GM21360 (cell line): ENCODE measurements at regions not wholly inside any gene's neighbourhood (a gene's known extent, or its start where the extent isn't known, plus 50 kb on each side); places are given as distances from the start of the nearest gene placed in this dataset.

Experiments used
- ATAC-seq: cut with Tn5 transposase; IDR thresholded peaks from one replicate; pipeline ENCODE4 v1.9.1; 2021; ENCODE audit warnings: mild to moderate bottlenecking, moderate library complexity; ENCODE audit not compliant: unreplicated experiment

GRCh38 chr13:73372666-73373627, 314.1 kb downstream of the KLF5 start:
- no peak for ATAC-seq

GRCh38 chr13:73370066-73370465, 311.3 kb downstream of the KLF5 start:
- ATAC-seq: no peak

GRCh38 chr13:73369095-73369494, 310.3 kb downstream of the KLF5 start:
- no peak for ATAC-seq

GRCh38 chr13:73368608-73369007, 309.8 kb downstream of the KLF5 start:
- ATAC-seq: no peak

GRCh38 chr13:73367886-73368285, 309.1 kb downstream of the KLF5 start:
- no peak for ATAC-seq

GRCh38 chr13:73366241-73366640, 307.4 kb downstream of the KLF5 start:
- ATAC-seq: no peak

- ATAC-seq: no peak
These were observed 306.9 kb downstream of the KLF5 start for GRCh38 chr13:73365681-73366080.

- ATAC-seq: no peak
These were observed 306.4 kb downstream of the KLF5 start for GRCh38 chr13:73365252-73365651.

GRCh38 chr13:73364736-73365135, 305.9 kb downstream of the KLF5 start:
- no peak for ATAC-seq

GRCh38 chr13:73358606-73359095, 299.8 kb downstream of the KLF5 start:
- no peak for ATAC-seq

- ATAC-seq: no peak
These were observed 296.3 kb downstream of the KLF5 start for GRCh38 chr13:73355134-73355533.

GRCh38 chr13:73351730-73352129, 292.9 kb downstream of the KLF5 start:
- no peak for ATAC-seq

GRCh38 chr13:73341748-73342147, 282.9 kb downstream of the KLF5 start:
- no peak for ATAC-seq

GRCh38 chr13:73340069-73340468, 281.3 kb downstream of the KLF5 start:
- ATAC-seq: no peak

GRCh38 chr13:73339086-73339485, 280.3 kb downstream of the KLF5 start:
- no peak for ATAC-seq

GRCh38 chr13:73338389-73338788, 279.6 kb downstream of the KLF5 start:
- no peak for ATAC-seq

GRCh38 chr13:73337532-73337931, 278.7 kb downstream of the KLF5 start:
- ATAC-seq: no peak

- no peak for ATAC-seq
These were observed 278.0 kb downstream of the KLF5 start for GRCh38 chr13:73336773-73337172.

- ATAC-seq: no peak
These were observed 277.1 kb downstream of the KLF5 start for GRCh38 chr13:73335944-73336343.

- no peak for ATAC-seq
These were observed 276.4 kb downstream of the KLF5 start for GRCh38 chr13:73335210-73335609.

- ATAC-seq: no peak
These were observed 275.6 kb downstream of the KLF5 start for GRCh38 chr13:73334445-73334844.

- ATAC-seq: no peak
These were observed 272.8 kb downstream of the KLF5 start for GRCh38 chr13:73331556-73331955.
